ENCODE measurements at regions not wholly inside any gene's neighbourhood (a gene's known extent, or its start where the extent isn't known, plus 50 kb on each side); places are given as distances from the start of the nearest gene placed in this dataset.

- ATAC-seq: no peak
- TF ChIP-seq ZNF565 (CRISPR knock-in tag; conservative IDR thresholded peaks at IDR 0.05; ENCODE audit: low read depth) (no peak), SNAI2 (CRISPR knock-in tag; IDR thresholded peaks at IDR 0.05) (no peak), ZFP3 (CRISPR knock-in tag; IDR thresholded peaks at IDR 0.05) (no peak), PATZ1 (CRISPR knock-in tag; IDR thresholded peaks at IDR 0.05; ENCODE audit: borderline replicate concordance) (no peak)
These were observed 395.4 kb downstream of the RRAGC start for GRCh38 chr1:38464071-38464661.

- no peak for TF ChIP-seq POU6F1 (CRISPR knock-in tag; IDR thresholded peaks at IDR 0.05; ENCODE audit: borderline replicate concordance, low read depth)
- TF ChIP-seq OSR1 (CRISPR knock-in tag; IDR thresholded peaks at IDR 0.05): no peak
- TF ChIP-seq ARNTL (CRISPR knock-in tag; IDR thresholded peaks at IDR 0.05; ENCODE audit: borderline replicate concordance, low read depth): no peak
- no peak for TF ChIP-seq TCF4 (CRISPR knock-in tag; IDR thresholded peaks at IDR 0.05; ENCODE audit: borderline replicate concordance)
- no peak for TF ChIP-seq CSDC2 (CRISPR knock-in tag; IDR thresholded peaks at IDR 0.05)
- no peak for ATAC-seq
These were observed 396.5 kb downstream of the RRAGC start for GRCh38 chr1:38463074-38463473.

- TF ChIP-seq PPARA (CRISPR knock-in tag; IDR thresholded peaks at IDR 0.05; ENCODE audit: borderline replicate concordance): no peak
- TF ChIP-seq ZC3H10 (CRISPR knock-in tag; IDR thresholded peaks at IDR 0.05): no peak
- no peak for TF ChIP-seq OSR1 (CRISPR knock-in tag; IDR thresholded peaks at IDR 0.05)
- TF ChIP-seq TOX (CRISPR knock-in tag; IDR thresholded peaks at IDR 0.05; ENCODE audit: borderline replicate concordance): no peak
- no peak for TF ChIP-seq TSHZ2 (CRISPR knock-in tag; IDR thresholded peaks at IDR 0.05)
- TF ChIP-seq ZFP3 (CRISPR knock-in tag; IDR thresholded peaks at IDR 0.05): no peak
- TF ChIP-seq ZNF565 (CRISPR knock-in tag; conservative IDR thresholded peaks at IDR 0.05; ENCODE audit: low read depth): no peak
- TF ChIP-seq ZNF8 (CRISPR knock-in tag; IDR thresholded peaks at IDR 0.05): no peak
- TF ChIP-seq GLIS3 (CRISPR knock-in tag; IDR thresholded peaks at IDR 0.05): no peak
- no peak for TF ChIP-seq POU6F1 (CRISPR knock-in tag; IDR thresholded peaks at IDR 0.05; ENCODE audit: borderline replicate concordance, low read depth)
- TF ChIP-seq PATZ1 (CRISPR knock-in tag; IDR thresholded peaks at IDR 0.05; ENCODE audit: borderline replicate concordance): no peak
- TF ChIP-seq CSRNP3 (CRISPR knock-in tag; IDR thresholded peaks at IDR 0.05): no peak
- no peak for TF ChIP-seq SNAI2 (CRISPR knock-in tag; IDR thresholded peaks at IDR 0.05)
- ATAC-seq: no peak
These were observed 403.1 kb downstream of the RRAGC start for GRCh38 chr1:38456531-38456876.

Measured in SK-N-SH treated with all-trans-retinoic acid at 6 μM for 48 hours (cell line).